ENCODE measurements at regions not wholly inside any gene's neighbourhood (a gene's known extent, or its start where the extent isn't known, plus 50 kb on each side); places are given as distances from the start of the nearest gene placed in this dataset.

DNA sequence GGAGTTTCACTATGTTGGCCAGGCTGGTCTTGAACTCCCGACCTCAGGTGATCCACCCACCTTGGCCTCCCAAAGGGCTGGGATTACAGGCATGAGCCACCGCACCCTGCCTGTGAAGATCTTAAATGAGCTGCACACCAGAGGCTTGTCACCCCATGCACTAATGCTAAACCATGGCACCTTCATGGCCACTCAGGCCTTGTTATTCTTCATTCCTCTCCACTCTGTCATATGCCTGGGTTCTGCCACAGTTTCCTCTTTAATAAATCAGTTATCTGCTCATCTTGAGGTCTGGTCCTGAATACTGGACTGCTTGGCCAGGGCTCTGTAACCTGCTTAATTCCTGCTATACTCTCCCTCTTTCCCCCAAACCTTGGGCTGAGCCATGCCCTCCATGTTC is 104.3 kb upstream of the FOXN2 start:
- Mint-ChIP-seq H3K27me3 (no peaks in the 10 kb centered on the region), H3K4me1 (peaks cover 4 to 16% (median 13%) of the 10 kb centered on the region in 4 donors), H3K9me3 (peaks cover 0 to 2% (median 0%) of the 10 kb centered on the region in 7 donors), H3K4me3 (no peak overlapping the region), H3K36me3 (peaks cover 5% of the 10 kb centered on the region), H3K27ac (peak overlapping the region in 1 of 3 donors; percentile 45)
- H3K27ac ChIP-seq (ENCODE audit: insufficient read depth, low read length, poor library complexity, severe bottlenecking), result no peak overlapping the region
- no peaks in the 10 kb centered on the region for H3K4me1 ChIP-seq (ENCODE audit: control insufficient read depth, insufficient read depth, low read length, poor library complexity, severe bottlenecking)
- H3K9me3 ChIP-seq (ENCODE audit: control insufficient read depth in 2 of 2, low read length in 2 of 2), result no peaks in the 10 kb centered on the region
- no peak for DNase-seq
- H3K4me3 ChIP-seq (ENCODE audit: low read depth, low read length), result no peak overlapping the region
- no peaks in the 10 kb centered on the region for H3K36me3 ChIP-seq (ENCODE audit: control insufficient read depth, insufficient read depth, low read length)
- no peaks in the 10 kb centered on the region for H3K27me3 ChIP-seq (ENCODE audit: control insufficient read depth, insufficient read depth, low read length)
- ATAC-seq (ENCODE audit: low read depth in 2 of 2), result no peak

DNA sequence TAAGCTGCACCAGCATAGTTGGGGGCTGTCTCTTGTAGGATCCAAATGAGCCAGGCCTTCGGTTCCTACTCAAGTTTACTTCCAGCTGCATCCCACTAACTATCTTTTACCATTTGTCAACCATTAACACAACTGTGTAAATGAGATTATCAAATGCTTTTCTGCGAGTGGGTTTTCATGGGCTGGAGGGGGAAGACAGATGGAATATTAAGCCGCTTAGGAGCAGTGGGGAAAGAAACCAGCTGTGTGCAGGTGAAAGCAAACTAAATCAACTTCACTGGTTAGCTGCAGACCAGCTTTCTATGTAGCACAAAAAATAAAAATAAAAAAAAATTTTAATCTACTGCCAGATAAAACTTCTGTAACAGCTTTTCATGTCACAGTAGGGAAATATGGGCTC is 100.8 kb upstream of the FOXN2 start:
- DNase-seq, result no peak
- no peak overlapping the region for H3K4me3 Mint-ChIP-seq
- no peak for ATAC-seq (ENCODE audit: low read depth in 2 of 2)
- Histone ChIP-seq H3K4me3 (ENCODE audit: low read depth, low read length) (no peak overlapping the region), H3K27ac (ENCODE audit: insufficient read depth, low read length, poor library complexity, severe bottlenecking) (no peak overlapping the region), H3K27me3 (ENCODE audit: control insufficient read depth, insufficient read depth, low read length) (no peaks in the 10 kb centered on the region), H3K4me1 (ENCODE audit: control insufficient read depth, insufficient read depth, low read length, poor library complexity, severe bottlenecking) (no peaks in the 10 kb centered on the region), H3K9me3 (ENCODE audit: control insufficient read depth in 2 of 2, low read length in 2 of 2) (no peaks in the 10 kb centered on the region), H3K36me3 (ENCODE audit: control insufficient read depth, insufficient read depth, low read length) (no peaks in the 10 kb centered on the region)
- H3K9me3 Mint-ChIP-seq, result peaks cover 0 to 4% (median 0%) of the 10 kb centered on the region in 7 donors
- no peaks in the 10 kb centered on the region for H3K27me3 Mint-ChIP-seq
- peaks cover 1 to 16% (median 9%) of the 10 kb centered on the region in 4 donors for H3K4me1 Mint-ChIP-seq
- no peak overlapping the region for H3K27ac Mint-ChIP-seq
- H3K36me3 Mint-ChIP-seq, result peaks cover 5% of the 10 kb centered on the region

GRCh38 chr2:48218169-48218568 is 96.3 kb upstream of the FOXN2 start:
- Mint-ChIP-seq H3K27me3 (no peaks in the 10 kb centered on the region), H3K9me3 (peaks cover 0 to 4% (median 0%) of the 10 kb centered on the region in 7 donors), H3K27ac (no peak overlapping the region), H3K4me3 (no peak overlapping the region), H3K4me1 (peaks cover 5 to 13% (median 6%) of the 10 kb centered on the region in 4 donors), H3K36me3 (peaks cover under 1% of the 10 kb centered on the region)
- DNase-seq (no peak), ATAC-seq (ENCODE audit: low read depth in 2 of 2) (no peak)
- H3K4me3 ChIP-seq (ENCODE audit: low read depth, low read length), result no peak overlapping the region
- H3K4me1 ChIP-seq (ENCODE audit: control insufficient read depth, insufficient read depth, low read length, poor library complexity, severe bottlenecking), result peaks cover 3% of the 10 kb centered on the region
- no peaks in the 10 kb centered on the region for H3K9me3 ChIP-seq (ENCODE audit: control insufficient read depth in 2 of 2, low read length in 2 of 2)
- no peaks in the 10 kb centered on the region for H3K36me3 ChIP-seq (ENCODE audit: control insufficient read depth, insufficient read depth, low read length)
- H3K27ac ChIP-seq (ENCODE audit: insufficient read depth, low read length, poor library complexity, severe bottlenecking), result no peak overlapping the region
- H3K27me3 ChIP-seq (ENCODE audit: control insufficient read depth, insufficient read depth, low read length), result no peaks in the 10 kb centered on the region

DNA sequence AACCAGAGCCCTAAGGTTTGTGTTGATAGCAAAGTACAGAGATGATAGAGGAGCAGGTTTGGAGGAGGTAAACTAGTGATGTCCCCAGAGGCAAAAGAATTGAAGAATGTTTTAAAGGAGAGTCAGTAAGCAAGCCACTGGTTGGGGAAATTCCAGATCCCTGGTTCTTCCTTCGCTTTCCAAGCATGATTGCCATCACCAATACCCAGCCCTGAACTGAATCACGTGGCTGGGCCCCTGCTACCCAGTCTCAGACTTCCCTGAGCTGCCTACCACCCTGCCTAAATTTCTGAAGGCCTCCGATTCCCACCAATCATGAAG is 95.3 kb upstream of the FOXN2 start:
- Histone ChIP-seq H3K27ac (ENCODE audit: insufficient read depth, low read length, poor library complexity, severe bottlenecking) (no peak overlapping the region), H3K36me3 (ENCODE audit: control insufficient read depth, insufficient read depth, low read length) (no peaks in the 10 kb centered on the region), H3K4me3 (ENCODE audit: low read depth, low read length) (no peak overlapping the region), H3K27me3 (ENCODE audit: control insufficient read depth, insufficient read depth, low read length) (no peaks in the 10 kb centered on the region), H3K4me1 (ENCODE audit: control insufficient read depth, insufficient read depth, low read length, poor library complexity, severe bottlenecking) (peaks cover 3% of the 10 kb centered on the region), H3K9me3 (ENCODE audit: control insufficient read depth in 2 of 2, low read length in 2 of 2) (no peaks in the 10 kb centered on the region)
- Mint-ChIP-seq H3K36me3 (no peaks in the 10 kb centered on the region), H3K4me3 (no peak overlapping the region), H3K4me1 (peaks cover 5 to 12% (median 6%) of the 10 kb centered on the region in 4 donors), H3K27me3 (no peaks in the 10 kb centered on the region), H3K27ac (peak overlapping the region in 1 of 3 donors; percentile 17), H3K9me3 (peaks cover 0 to 6% (median 0%) of the 10 kb centered on the region in 7 donors)
- DNase-seq (no peak), ATAC-seq (ENCODE audit: low read depth in 2 of 2) (no peak)

GRCh38 chr2:48219555-48220436 is 94.7 kb upstream of the FOXN2 start:
- H3K36me3 Mint-ChIP-seq, result no peaks in the 10 kb centered on the region

GRCh38 chr2:48220501-48220900 is 94.0 kb upstream of the FOXN2 start:
- Histone ChIP-seq H3K27me3 (ENCODE audit: control insufficient read depth, insufficient read depth, low read length) (no peaks in the 10 kb centered on the region), H3K9me3 (ENCODE audit: control insufficient read depth in 2 of 2, low read length in 2 of 2) (no peaks in the 10 kb centered on the region), H3K36me3 (ENCODE audit: control insufficient read depth, insufficient read depth, low read length) (no peaks in the 10 kb centered on the region), H3K4me1 (ENCODE audit: control insufficient read depth, insufficient read depth, low read length, poor library complexity, severe bottlenecking) (peaks cover 3% of the 10 kb centered on the region), H3K4me3 (ENCODE audit: low read depth, low read length) (no peak overlapping the region), H3K27ac (ENCODE audit: insufficient read depth, low read length, poor library complexity, severe bottlenecking) (no peak overlapping the region)
- Mint-ChIP-seq H3K4me1 (peaks cover 5 to 12% (median 6%) of the 10 kb centered on the region in 4 donors), H3K27ac (no peak overlapping the region), H3K36me3 (no peaks in the 10 kb centered on the region), H3K9me3 (peaks cover 0 to 6% (median 0%) of the 10 kb centered on the region in 7 donors), H3K27me3 (no peaks in the 10 kb centered on the region), H3K4me3 (no peak overlapping the region)
- DNase-seq (no peak), ATAC-seq (ENCODE audit: low read depth in 2 of 2) (no peak)

More at GRCh38 chr2:48219555-48220436, 94.7 kb upstream of the FOXN2 start:
- no peak overlapping the region for H3K27ac ChIP-seq (ENCODE audit: insufficient read depth, low read length, poor library complexity, severe bottlenecking)
- peaks cover 5 to 12% (median 6%) of the 10 kb centered on the region in 4 donors for H3K4me1 Mint-ChIP-seq
- no peaks in the 10 kb centered on the region for H3K27me3 ChIP-seq (ENCODE audit: control insufficient read depth, insufficient read depth, low read length)
- H3K27ac Mint-ChIP-seq, result no peak overlapping the region
- no peak for DNase-seq
- no peaks in the 10 kb centered on the region for H3K9me3 ChIP-seq (ENCODE audit: control insufficient read depth in 2 of 2, low read length in 2 of 2)
- H3K9me3 Mint-ChIP-seq, result peaks cover 0 to 6% (median 0%) of the 10 kb centered on the region in 7 donors
- peaks cover 3% of the 10 kb centered on the region for H3K4me1 ChIP-seq (ENCODE audit: control insufficient read depth, insufficient read depth, low read length, poor library complexity, severe bottlenecking)
- no peaks in the 10 kb centered on the region for H3K36me3 ChIP-seq (ENCODE audit: control insufficient read depth, insufficient read depth, low read length)
- H3K27me3 Mint-ChIP-seq, result no peaks in the 10 kb centered on the region
- no peak for ATAC-seq (ENCODE audit: low read depth in 2 of 2)
- H3K4me3 ChIP-seq (ENCODE audit: low read depth, low read length), result no peak overlapping the region
- no peak overlapping the region for H3K4me3 Mint-ChIP-seq

DNA sequence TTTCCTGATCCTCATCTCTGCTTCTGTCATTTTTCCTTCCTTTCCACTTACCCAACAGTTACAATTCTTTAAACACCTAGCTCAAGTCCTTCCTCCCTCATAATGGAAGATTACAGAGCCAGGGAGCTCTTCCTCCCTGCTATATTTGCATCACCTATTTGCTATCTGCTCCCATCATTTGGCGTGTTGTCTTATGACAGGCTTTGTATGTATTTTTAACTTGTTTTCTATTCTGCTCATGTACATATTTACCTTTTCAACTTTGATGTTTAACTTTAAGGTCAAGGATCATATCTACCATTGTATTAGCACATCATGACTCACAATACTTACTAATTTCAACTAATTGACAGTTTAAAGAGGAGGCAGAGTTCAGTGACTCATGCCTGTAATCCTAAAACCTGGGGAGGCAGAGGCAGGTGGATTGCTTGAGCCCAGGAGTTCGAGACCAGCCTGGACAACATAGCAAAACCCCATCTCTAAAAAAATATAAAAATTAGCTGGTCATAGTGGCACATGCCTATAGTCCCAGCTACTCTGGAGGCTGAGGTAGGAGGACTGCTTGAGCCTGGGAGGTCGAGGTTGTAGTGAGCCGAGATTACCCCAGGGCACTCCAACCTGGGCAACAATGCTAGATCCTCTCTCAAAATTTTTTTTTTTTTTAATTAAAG is 92.5 kb upstream of the FOXN2 start:
- peaks cover 3% of the 10 kb centered on the region for H3K4me1 ChIP-seq (ENCODE audit: control insufficient read depth, insufficient read depth, low read length, poor library complexity, severe bottlenecking)
- Mint-ChIP-seq H3K9me3 (peaks cover 0 to 6% (median 0%) of the 10 kb centered on the region in 7 donors), H3K27me3 (no peaks in the 10 kb centered on the region), H3K36me3 (no peaks in the 10 kb centered on the region), H3K4me3 (no peak overlapping the region), H3K4me1 (peaks cover 5 to 12% (median 6%) of the 10 kb centered on the region in 4 donors), H3K27ac (peak overlapping the region in 1 of 3 donors; percentile 53)
- H3K36me3 ChIP-seq (ENCODE audit: control insufficient read depth, insufficient read depth, low read length), result no peaks in the 10 kb centered on the region
- H3K4me3 ChIP-seq (ENCODE audit: low read depth, low read length), result no peak overlapping the region
- H3K27me3 ChIP-seq (ENCODE audit: control insufficient read depth, insufficient read depth, low read length), result no peaks in the 10 kb centered on the region
- ATAC-seq (ENCODE audit: low read depth in 2 of 2) (no peak), DNase-seq (no peak)
- no peak overlapping the region for H3K27ac ChIP-seq (ENCODE audit: insufficient read depth, low read length, poor library complexity, severe bottlenecking)
- peaks cover 0 to 2% of the 10 kb centered on the region in 2 experiments for H3K9me3 ChIP-seq (ENCODE audit: control insufficient read depth in 2 of 2, low read length in 2 of 2)
